HepG2 (cell line): ENCODE measurements at regions not wholly inside any gene's neighbourhood (a gene's known extent, or its start where the extent isn't known, plus 50 kb on each side); places are given as distances from the start of the nearest gene placed in this dataset.

Experiments
- MED8 ChIP-seq: sonication (generic); formaldehyde crosslinking; IDR thresholded peaks from 2 replicates; pipeline ENCODE4 v1.8.1; 2023; ENCODE audit warnings: mild to moderate bottlenecking, missing genetic modification reagents; ENCODE audit not compliant: insufficient replicate concordance
- NRL ChIP-seq: sonication (generic); formaldehyde crosslinking; IDR thresholded peaks from 2 replicates; pipeline ENCODE4 v1.5.0; 2020; ENCODE audit warnings: missing genetic modification reagents, mild to moderate bottlenecking, moderate library complexity, borderline replicate concordance
- RCOR2 ChIP-seq: IDR thresholded peaks from 2 replicates; pipeline ENCODE4 v1.6.1; 2016; ENCODE audit warnings: missing biosample characterization, missing genetic modification reagents
- TP53 ChIP-seq: sonication (generic); formaldehyde crosslinking; conservative IDR thresholded peaks from 2 replicates; pipeline ENCODE4 v1.4.0; 2020; ENCODE audit warnings: missing genetic modification reagents
- ZMYM3 ChIP-seq: sonication (generic); formaldehyde crosslinking; IDR thresholded peaks from 2 replicates; pipeline ENCODE4 v1.5.1; 2020; ENCODE audit warnings: mild to moderate bottlenecking, missing genetic modification reagents
- ZNF83 ChIP-seq: sonication (generic); formaldehyde crosslinking; IDR thresholded peaks from 2 replicates; pipeline ENCODE4 v1.4.0; 2020; ENCODE audit warnings: missing genetic modification reagents, mild to moderate bottlenecking, borderline replicate concordance
- TF ChIP-seq, protein P1 (sequence below): sonication (generic); formaldehyde crosslinking; IDR thresholded peaks from 2 replicates; pipeline ENCODE4 v1.8.0; 2022; ENCODE audit warnings: mild to moderate bottlenecking, missing genetic modification reagents, borderline replicate concordance
- TF ChIP-seq, protein P2 (sequence below): sonication (generic); formaldehyde crosslinking; IDR thresholded peaks from 2 replicates; pipeline ENCODE4 v1.9.0; 2021; ENCODE audit warnings: missing genetic modification reagents, borderline replicate concordance

DNA sequence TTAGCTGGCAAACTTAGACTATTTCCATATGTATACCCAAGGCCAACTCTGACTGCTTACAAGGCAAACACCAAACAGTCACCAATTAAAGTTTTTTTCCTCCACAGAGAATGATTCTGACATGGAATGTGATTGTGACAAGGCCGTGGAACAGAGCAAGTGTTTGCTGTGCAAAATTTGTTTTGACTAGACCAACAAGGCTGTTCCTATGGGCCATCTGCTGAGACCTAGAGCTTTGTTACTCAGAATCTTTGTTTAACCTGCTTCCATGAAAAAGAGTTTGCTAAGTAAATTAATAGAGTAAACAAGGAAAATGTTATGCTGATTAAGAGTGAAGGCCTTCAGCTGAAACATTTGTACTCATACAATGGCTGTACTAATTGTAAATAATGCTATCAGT is 51.6 kb upstream of the IMPG1 start (continued):
- TF ChIP-seq, protein P1, sequence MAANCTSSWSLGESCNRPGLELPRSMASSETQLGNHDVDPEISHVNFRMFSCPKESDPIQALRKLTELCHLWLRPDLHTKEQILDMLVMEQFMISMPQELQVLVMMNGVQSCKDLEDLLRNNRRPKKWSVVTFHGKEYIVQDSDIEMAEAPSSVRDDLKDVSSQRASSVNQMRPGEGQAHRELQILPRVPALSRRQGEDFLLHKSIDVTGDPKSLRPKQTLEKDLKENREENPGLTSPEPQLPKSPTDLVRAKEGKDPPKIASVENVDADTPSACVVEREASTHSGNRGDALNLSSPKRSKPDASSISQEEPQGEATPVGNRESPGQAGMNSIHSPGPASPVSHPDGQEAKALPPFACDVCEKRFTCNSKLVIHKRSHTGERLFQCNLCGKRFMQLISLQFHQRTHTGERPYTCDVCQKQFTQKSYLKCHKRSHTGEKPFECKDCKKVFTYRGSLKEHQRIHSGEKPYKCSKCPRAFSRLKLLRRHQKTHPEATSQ (CRISPR knock-in tag): no peak
- TF ChIP-seq MED8 (CRISPR knock-in tag): no peak
- no peak for TF ChIP-seq NRL (CRISPR knock-in tag)
- TF ChIP-seq, protein P2, sequence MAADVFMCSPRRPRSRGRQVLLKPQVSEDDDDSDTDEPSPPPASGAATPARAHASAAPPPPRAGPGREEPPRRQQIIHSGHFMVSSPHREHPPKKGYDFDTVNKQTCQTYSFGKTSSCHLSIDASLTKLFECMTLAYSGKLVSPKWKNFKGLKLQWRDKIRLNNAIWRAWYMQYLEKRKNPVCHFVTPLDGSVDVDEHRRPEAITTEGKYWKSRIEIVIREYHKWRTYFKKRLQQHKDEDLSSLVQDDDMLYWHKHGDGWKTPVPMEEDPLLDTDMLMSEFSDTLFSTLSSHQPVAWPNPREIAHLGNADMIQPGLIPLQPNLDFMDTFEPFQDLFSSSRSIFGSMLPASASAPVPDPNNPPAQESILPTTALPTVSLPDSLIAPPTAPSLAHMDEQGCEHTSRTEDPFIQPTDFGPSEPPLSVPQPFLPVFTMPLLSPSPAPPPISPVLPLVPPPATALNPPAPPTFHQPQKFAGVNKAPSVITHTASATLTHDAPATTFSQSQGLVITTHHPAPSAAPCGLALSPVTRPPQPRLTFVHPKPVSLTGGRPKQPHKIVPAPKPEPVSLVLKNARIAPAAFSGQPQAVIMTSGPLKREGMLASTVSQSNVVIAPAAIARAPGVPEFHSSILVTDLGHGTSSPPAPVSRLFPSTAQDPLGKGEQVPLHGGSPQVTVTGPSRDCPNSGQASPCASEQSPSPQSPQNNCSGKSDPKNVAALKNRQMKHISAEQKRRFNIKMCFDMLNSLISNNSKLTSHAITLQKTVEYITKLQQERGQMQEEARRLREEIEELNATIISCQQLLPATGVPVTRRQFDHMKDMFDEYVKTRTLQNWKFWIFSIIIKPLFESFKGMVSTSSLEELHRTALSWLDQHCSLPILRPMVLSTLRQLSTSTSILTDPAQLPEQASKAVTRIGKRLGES (CRISPR knock-in tag): no peak
- no peak for TF ChIP-seq TP53 (CRISPR knock-in tag)
- TF ChIP-seq ZMYM3: no peak
- no peak for TF ChIP-seq ZNF83 (CRISPR knock-in tag)
- no peak for TF ChIP-seq RCOR2 (CRISPR knock-in tag)
